GM23338 (cell line): ENCODE measurements at regions not wholly inside any gene's neighbourhood (a gene's known extent, or its start where the extent isn't known, plus 50 kb on each side); places are given as distances from the start of the nearest gene placed in this dataset.

Experiments used
- ATAC-seq: fragments of 200-7000 bp; cut with Tn5 transposase; 3 replicates; pipeline ENCODE4 v1.9.1; 2020
- DNase-seq: peaks from one replicate; pipeline ENCODE4 v3.0.0-alpha.2; 2015; ENCODE audit warnings: low spot score
- H2AFZ ChIP-seq: fragments of 200-600 bp; sonication (generic); 2 replicates; pipeline ENCODE4 v1.8.0; 2016; ENCODE audit warnings: antibody characterized with exemption, mild to moderate bottlenecking, moderate library complexity
- H3F3A ChIP-seq: fragments of 200-600 bp; sonication (generic); replicated peaks from 2 replicates; pipeline ENCODE4 v1.8.0; 2017; ENCODE audit warnings: antibody characterized with exemption, mixed run types, low read depth
- H3K27ac ChIP-seq: fragments of 200-600 bp; sonication (generic); 2 replicates; pipeline ENCODE4 v1.6.1; 2016; ENCODE audit warnings: low read depth
- H3K27me3 ChIP-seq: fragments of 200-600 bp; sonication (generic); 2 replicates; pipeline ENCODE4 v1.8.0; 2016; ENCODE audit warnings: mild to moderate bottlenecking, mixed run types, moderate library complexity; ENCODE audit not compliant: insufficient read depth
- H3K36me3 ChIP-seq: fragments of 200-600 bp; sonication (generic); 2 replicates; pipeline ENCODE4 v1.8.0; 2016; ENCODE audit warnings: mild to moderate bottlenecking; ENCODE audit not compliant: insufficient read depth
- H3K4me1 ChIP-seq: fragments of 200-600 bp; sonication (generic); 2 replicates; pipeline ENCODE4 v1.8.0; 2016; ENCODE audit warnings: mild to moderate bottlenecking, moderate library complexity; ENCODE audit not compliant: insufficient read depth
- H3K4me2 ChIP-seq: fragments of 200-600 bp; sonication (generic); 2 replicates; pipeline ENCODE4 v1.7.1; 2017; ENCODE audit warnings: mixed run types
- H3K4me3 ChIP-seq: fragments of 200-600 bp; sonication (generic); 2 replicates; pipeline ENCODE4 v1.6.1; 2016; ENCODE audit warnings: mixed run types
- H3K79me2 ChIP-seq: fragments of 200-600 bp; sonication (generic); replicated peaks from 2 replicates; pipeline ENCODE4 v1.8.0; 2017; ENCODE audit warnings: mild to moderate bottlenecking; ENCODE audit not compliant: insufficient read depth
- H3K9me2 ChIP-seq: fragments of 200-600 bp; sonication (generic); 2 replicates; pipeline ENCODE4 v1.8.0; 2017; ENCODE audit not compliant: insufficient read depth
- H4K20me1 ChIP-seq: fragments of 200-600 bp; sonication (generic); replicated peaks from 2 replicates; pipeline ENCODE4 v1.8.0; 2017; ENCODE audit warnings: mild to moderate bottlenecking; ENCODE audit not compliant: insufficient read depth
- H3K27ac Mint-ChIP-seq: 2 replicates; pipeline ENCODE4 v1.8.0; 2020; ENCODE audit warnings: inconsistent platforms, mild to moderate bottlenecking, moderate library complexity, mixed read lengths
- H3K27me3 Mint-ChIP-seq: 3 replicates; pipeline ENCODE4 v1.8.0; 2022; ENCODE audit warnings: low read depth, mild to moderate bottlenecking, moderate library complexity, mixed read lengths, inconsistent platforms; ENCODE audit not compliant: insufficient read depth, poor library complexity
- H3K36me3 Mint-ChIP-seq: 3 replicates; pipeline ENCODE4 v1.8.0; 2021; ENCODE audit warnings: low read depth, mild to moderate bottlenecking, inconsistent platforms, moderate library complexity, mixed read lengths
- H3K4me1 Mint-ChIP-seq: 3 replicates; pipeline ENCODE4 v1.8.0; 2020; ENCODE audit warnings: mild to moderate bottlenecking, inconsistent platforms, mixed read lengths
- H3K4me3 Mint-ChIP-seq: 3 replicates; pipeline ENCODE4 v1.8.0; 2021; ENCODE audit warnings: moderate library complexity, mild to moderate bottlenecking, inconsistent platforms, mixed read lengths
- H3K9me3 Mint-ChIP-seq: 3 replicates; pipeline ENCODE4 v1.8.0; 2020; ENCODE audit warnings: moderate library complexity, mild to moderate bottlenecking, inconsistent platforms, mixed read lengths
- CREB1 ChIP-seq: fragments of 250-450 bp; sonication (Bioruptor Pico); IDR thresholded peaks from 2 replicates; pipeline ENCODE4 v1.5.0; 2020; ENCODE audit warnings: low read depth, mild to moderate bottlenecking, moderate library complexity
- CTCF ChIP-seq, 2 experiments: fragments of 200-600 bp in 1 of 2; sonication (generic) in 1 of 2; conservative IDR thresholded peaks; 2 replicates each; pipeline versions ENCODE4 v1.5.1 to v1.6.1; 2016 to 2017; ENCODE audit warnings: antibody characterized with exemption in 2 of 2, low read depth in 2 of 2, mild to moderate bottlenecking in 2 of 2, moderate library complexity in 1 of 2
- EZH2 ChIP-seq: fragments of 200-600 bp; sonication (generic); IDR thresholded peaks from one replicate; pipeline ENCODE4 v1.8.0; 2017; ENCODE audit warnings: antibody characterized with exemption, mild to moderate bottlenecking, low read depth; ENCODE audit not compliant: unreplicated experiment
- EZH2phosphoT487 ChIP-seq: fragments of 200-600 bp; sonication (generic); IDR thresholded peaks from one replicate; pipeline ENCODE4 v1.8.1; 2018; ENCODE audit warnings: antibody characterized with exemption; ENCODE audit not compliant: unreplicated experiment
- POLR2AphosphoS5 ChIP-seq: IDR thresholded peaks from 2 replicates; pipeline ENCODE4 v1.6.1; 2016; ENCODE audit warnings: antibody characterized with exemption, low read depth
- STAT1 ChIP-seq: IDR thresholded peaks from one replicate; pipeline ENCODE4 v1.6.1; 2016; ENCODE audit warnings: antibody characterized with exemption; ENCODE audit not compliant: unreplicated experiment
- ZNF114 ChIP-seq: fragments of 250-450 bp; sonication (Bioruptor Pico); IDR thresholded peaks from 2 replicates; pipeline ENCODE4 v1.5.0; 2020; ENCODE audit warnings: mild to moderate bottlenecking, moderate library complexity
- TF ChIP-seq, protein P1 (sequence below): fragments of 250-450 bp; sonication (Bioruptor Pico); IDR thresholded peaks from 2 replicates; pipeline ENCODE4 v1.5.0; 2020; ENCODE audit warnings: mild to moderate bottlenecking, moderate library complexity

DNA sequence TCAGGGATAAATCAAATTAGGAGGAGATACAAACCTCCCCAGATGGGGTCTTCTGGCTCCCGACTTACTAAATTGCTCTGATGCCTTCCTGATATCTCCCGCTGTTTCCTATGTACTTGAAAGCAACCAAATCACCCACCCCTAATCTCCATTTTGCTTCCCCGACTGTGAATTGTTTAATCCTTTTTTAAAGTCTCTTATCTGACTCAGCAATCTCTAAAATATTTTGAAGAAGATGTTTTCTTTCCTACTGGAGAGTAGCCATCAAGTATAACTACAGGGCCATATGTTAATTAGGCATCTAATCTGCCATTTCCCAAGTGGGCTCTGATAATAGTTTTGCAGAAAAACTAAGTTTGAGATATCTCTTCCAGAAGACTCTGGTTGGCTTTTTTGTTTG, 365.2 kb upstream of the MAF start:
- no peak overlapping the region for H3K4me3 Mint-ChIP-seq
- 0 out of 2 replicates have a peak, but pooled peaks cover 7% of the 10 kb centered on the region for H3K4me1 ChIP-seq
- H3K4me2 ChIP-seq = no peak overlapping the region
- H3K27me3 Mint-ChIP-seq = peaks cover 6% of the 10 kb centered on the region
- H2AFZ ChIP-seq = no peak overlapping the region
- H3K27ac ChIP-seq = no peak overlapping the region
- no peaks in the 10 kb centered on the region for H3F3A ChIP-seq
- H4K20me1 ChIP-seq = no peaks in the 10 kb centered on the region
- ATAC-seq (no peak), DNase-seq (no peak)
- H3K9me2 ChIP-seq = peaks cover 15% of the 10 kb centered on the region; the same call in 1 of the 2 replicates
- peaks cover 13% of the 10 kb centered on the region for H3K4me1 Mint-ChIP-seq
- no peaks in the 10 kb centered on the region for H3K79me2 ChIP-seq
- H3K36me3 ChIP-seq = no peaks in the 10 kb centered on the region
- no peak for TF ChIP-seq STAT1
- no peak for TF ChIP-seq POLR2AphosphoS5
- no peak for TF ChIP-seq ZNF114
- no peak for TF ChIP-seq EZH2
- TF ChIP-seq CTCF (conservative IDR thresholded peaks at IDR 0.05; ENCODE audit: low read depth in 2 of 2) = no peak
- TF ChIP-seq EZH2phosphoT487 = no peak
- TF ChIP-seq CREB1 (CRISPR knock-in tag) = no peak
- TF ChIP-seq, protein P1, sequence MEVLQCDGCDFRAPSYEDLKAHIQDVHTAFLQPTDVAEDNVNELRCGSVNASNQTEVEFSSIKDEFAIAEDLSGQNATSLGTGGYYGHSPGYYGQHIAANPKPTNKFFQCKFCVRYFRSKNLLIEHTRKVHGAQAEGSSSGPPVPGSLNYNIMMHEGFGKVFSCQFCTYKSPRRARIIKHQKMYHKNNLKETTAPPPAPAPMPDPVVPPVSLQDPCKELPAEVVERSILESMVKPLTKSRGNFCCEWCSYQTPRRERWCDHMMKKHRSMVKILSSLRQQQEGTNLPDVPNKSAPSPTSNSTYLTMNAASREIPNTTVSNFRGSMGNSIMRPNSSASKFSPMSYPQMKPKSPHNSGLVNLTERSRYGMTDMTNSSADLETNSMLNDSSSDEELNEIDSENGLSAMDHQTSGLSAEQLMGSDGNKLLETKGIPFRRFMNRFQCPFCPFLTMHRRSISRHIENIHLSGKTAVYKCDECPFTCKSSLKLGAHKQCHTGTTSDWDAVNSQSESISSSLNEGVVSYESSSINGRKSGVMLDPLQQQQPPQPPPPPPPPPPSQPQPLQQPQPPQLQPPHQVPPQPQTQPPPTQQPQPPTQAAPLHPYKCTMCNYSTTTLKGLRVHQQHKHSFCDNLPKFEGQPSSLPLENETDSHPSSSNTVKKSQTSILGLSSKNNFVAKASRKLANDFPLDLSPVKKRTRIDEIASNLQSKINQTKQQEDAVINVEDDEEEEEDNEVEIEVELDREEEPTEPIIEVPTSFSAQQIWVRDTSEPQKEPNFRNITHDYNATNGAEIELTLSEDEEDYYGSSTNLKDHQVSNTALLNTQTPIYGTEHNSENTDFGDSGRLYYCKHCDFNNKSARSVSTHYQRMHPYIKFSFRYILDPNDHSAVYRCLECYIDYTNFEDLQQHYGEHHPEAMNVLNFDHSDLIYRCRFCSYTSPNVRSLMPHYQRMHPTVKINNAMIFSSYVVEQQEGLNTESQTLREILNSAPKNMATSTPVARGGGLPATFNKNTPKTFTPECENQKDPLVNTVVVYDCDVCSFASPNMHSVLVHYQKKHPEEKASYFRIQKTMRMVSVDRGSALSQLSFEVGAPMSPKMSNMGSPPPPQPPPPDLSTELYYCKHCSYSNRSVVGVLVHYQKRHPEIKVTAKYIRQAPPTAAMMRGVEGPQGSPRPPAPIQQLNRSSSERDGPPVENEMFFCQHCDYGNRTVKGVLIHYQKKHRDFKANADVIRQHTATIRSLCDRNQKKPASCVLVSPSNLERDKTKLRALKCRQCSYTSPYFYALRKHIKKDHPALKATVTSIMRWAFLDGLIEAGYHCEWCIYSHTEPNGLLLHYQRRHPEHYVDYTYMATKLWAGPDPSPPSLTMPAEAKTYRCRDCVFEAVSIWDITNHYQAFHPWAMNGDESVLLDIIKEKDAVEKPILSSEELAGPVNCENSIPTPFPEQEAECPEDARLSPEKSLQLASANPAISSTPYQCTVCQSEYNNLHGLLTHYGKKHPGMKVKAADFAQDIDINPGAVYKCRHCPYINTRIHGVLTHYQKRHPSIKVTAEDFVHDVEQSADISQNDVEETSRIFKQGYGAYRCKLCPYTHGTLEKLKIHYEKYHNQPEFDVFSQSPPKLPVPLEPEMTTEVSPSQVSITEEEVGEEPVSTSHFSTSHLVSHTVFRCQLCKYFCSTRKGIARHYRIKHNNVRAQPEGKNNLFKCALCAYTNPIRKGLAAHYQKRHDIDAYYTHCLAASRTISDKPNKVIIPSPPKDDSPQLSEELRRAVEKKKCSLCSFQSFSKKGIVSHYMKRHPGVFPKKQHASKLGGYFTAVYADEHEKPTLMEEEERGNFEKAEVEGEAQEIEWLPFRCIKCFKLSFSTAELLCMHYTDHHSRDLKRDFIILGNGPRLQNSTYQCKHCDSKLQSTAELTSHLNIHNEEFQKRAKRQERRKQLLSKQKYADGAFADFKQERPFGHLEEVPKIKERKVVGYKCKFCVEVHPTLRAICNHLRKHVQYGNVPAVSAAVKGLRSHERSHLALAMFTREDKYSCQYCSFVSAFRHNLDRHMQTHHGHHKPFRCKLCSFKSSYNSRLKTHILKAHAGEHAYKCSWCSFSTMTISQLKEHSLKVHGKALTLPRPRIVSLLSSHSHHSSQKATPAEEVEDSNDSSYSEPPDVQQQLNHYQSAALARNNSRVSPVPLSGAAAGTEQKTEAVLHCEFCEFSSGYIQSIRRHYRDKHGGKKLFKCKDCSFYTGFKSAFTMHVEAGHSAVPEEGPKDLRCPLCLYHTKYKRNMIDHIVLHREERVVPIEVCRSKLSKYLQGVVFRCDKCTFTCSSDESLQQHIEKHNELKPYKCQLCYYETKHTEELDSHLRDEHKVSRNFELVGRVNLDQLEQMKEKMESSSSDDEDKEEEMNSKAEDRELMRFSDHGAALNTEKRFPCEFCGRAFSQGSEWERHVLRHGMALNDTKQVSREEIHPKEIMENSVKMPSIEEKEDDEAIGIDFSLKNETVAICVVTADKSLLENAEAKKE (CRISPR knock-in tag) = no peak
- H3K27ac Mint-ChIP-seq = no peak overlapping the region
- no peaks in the 10 kb centered on the region; the same call in 2 of the 3 replicates for H3K36me3 Mint-ChIP-seq
- H3K4me3 ChIP-seq = no peak overlapping the region
- H3K27me3 ChIP-seq = no peaks in the 10 kb centered on the region
- H3K9me3 Mint-ChIP-seq = no peaks in the 10 kb centered on the region
